H9 (cell line): ENCODE measurements at regions not wholly inside any gene's neighbourhood (a gene's known extent, or its start where the extent isn't known, plus 50 kb on each side); places are given as distances from the start of the nearest gene placed in this dataset.

ENCODE experiments used
- DNase-seq: peaks from one replicate; pipeline ENCODE4 v3.0.0-alpha.2; 2017
- H2AFZ ChIP-seq: one replicate; pipeline ENCODE4 v1.6.1; 2013; ENCODE audit warnings: mild to moderate bottlenecking, low read length, control low read depth, moderate library complexity
- H2AK5ac ChIP-seq: 2 replicates; pipeline ENCODE4 v1.6.1; 2013; ENCODE audit warnings: low read length, control low read depth, mixed read lengths; ENCODE audit not compliant: insufficient read length
- H2BK120ac ChIP-seq: one replicate; pipeline ENCODE4 v1.6.1; 2013; ENCODE audit warnings: low read depth, mild to moderate bottlenecking, low read length, control low read depth, inconsistent platforms; ENCODE audit not compliant: poor library complexity, severe bottlenecking
- H2BK12ac ChIP-seq: 2 replicates; pipeline ENCODE4 v1.6.1; 2013; ENCODE audit warnings: low read length, control low read depth, mixed read lengths, low read depth; ENCODE audit not compliant: insufficient read length
- H2BK15ac ChIP-seq: 2 replicates; pipeline ENCODE4 v1.6.1; 2013; ENCODE audit warnings: low read depth, low read length, control low read depth
- H2BK20ac ChIP-seq: one replicate; pipeline ENCODE4 v1.6.1; 2013; ENCODE audit warnings: low read depth, mild to moderate bottlenecking, low read length, control low read depth, inconsistent platforms; ENCODE audit not compliant: poor library complexity, severe bottlenecking
- H2BK5ac ChIP-seq: 2 replicates; pipeline ENCODE4 v1.6.1; 2013; ENCODE audit warnings: low read length, control low read depth, mixed read lengths; ENCODE audit not compliant: insufficient read length
- H3K14ac ChIP-seq: 2 replicates; pipeline ENCODE4 v1.6.1; 2013; ENCODE audit warnings: low read length, control low read depth; ENCODE audit not compliant: insufficient read depth
- H3K18ac ChIP-seq: 2 replicates; pipeline ENCODE4 v1.6.1; 2013; ENCODE audit warnings: low read depth, mild to moderate bottlenecking, mixed read lengths, low read length, control low read depth; ENCODE audit not compliant: insufficient read length
- H3K23ac ChIP-seq: 2 replicates; pipeline ENCODE4 v1.6.1; 2013; ENCODE audit warnings: low read length, control low read depth, mixed read lengths, low read depth; ENCODE audit not compliant: insufficient read length
- H3K23me2 ChIP-seq: 2 replicates; pipeline ENCODE4 v1.6.1; 2013; ENCODE audit warnings: low read depth, mild to moderate bottlenecking, mixed read lengths, low read length, control low read depth; ENCODE audit not compliant: insufficient read length, poor library complexity, severe bottlenecking
- H3K27ac ChIP-seq: 2 replicates; pipeline ENCODE4 v1.5.1; 2013; ENCODE audit warnings: low read length, control low read depth, mixed read lengths, low read depth; ENCODE audit not compliant: insufficient read length
- H3K27me3 ChIP-seq: 2 replicates; pipeline ENCODE4 v1.6.1; 2013; ENCODE audit warnings: low read length, control low read depth, inconsistent platforms; ENCODE audit not compliant: insufficient read depth
- H3K4ac ChIP-seq: 2 replicates; pipeline ENCODE4 v1.6.1; 2013; ENCODE audit warnings: low read depth, mild to moderate bottlenecking, control low read depth, inconsistent platforms, low read length, moderate library complexity
- H3K4me1 ChIP-seq: 2 replicates; pipeline ENCODE4 v1.6.1; 2013; ENCODE audit warnings: low read length, control low read depth, inconsistent platforms; ENCODE audit not compliant: insufficient read depth
- H3K4me2 ChIP-seq: 2 replicates; pipeline ENCODE4 v1.6.1; 2013; ENCODE audit warnings: low read length, control low read depth, mixed read lengths; ENCODE audit not compliant: insufficient read length, insufficient read depth
- H3K56ac ChIP-seq: 2 replicates; pipeline ENCODE4 v1.6.1; 2013; ENCODE audit warnings: low read depth, mild to moderate bottlenecking, mixed read lengths, low read length, control low read depth; ENCODE audit not compliant: insufficient read length
- H3K79me1 ChIP-seq: 2 replicates; pipeline ENCODE4 v1.6.1; 2013; ENCODE audit warnings: low read depth, mild to moderate bottlenecking, moderate library complexity, low read length, control low read depth, inconsistent platforms; ENCODE audit not compliant: insufficient read depth, poor library complexity, severe bottlenecking
- H3K79me2 ChIP-seq: 2 replicates; pipeline ENCODE4 v1.6.1; 2013; ENCODE audit warnings: low read length, control low read depth, inconsistent platforms; ENCODE audit not compliant: insufficient read depth
- H3K9ac ChIP-seq: 2 replicates; pipeline ENCODE4 v1.6.1; 2013; ENCODE audit warnings: low read length, control low read depth, mixed read lengths; ENCODE audit not compliant: insufficient read length; ENCODE audit errors: extremely low read depth
- H3K9me3 ChIP-seq: one replicate; pipeline ENCODE4 v1.6.1; 2013; ENCODE audit warnings: low read depth, low read length, inconsistent platforms; ENCODE audit not compliant: control insufficient read depth
- H3T11ph ChIP-seq: one replicate; pipeline ENCODE4 v1.6.1; 2013; ENCODE audit warnings: mild to moderate bottlenecking, low read length, control low read depth, inconsistent platforms
- H4K20me1 ChIP-seq: one replicate; pipeline ENCODE4 v1.6.1; 2013; ENCODE audit not compliant: control insufficient read depth, insufficient read length, insufficient read depth
- H4K5ac ChIP-seq: 2 replicates; pipeline ENCODE4 v1.6.1; 2013; ENCODE audit warnings: low read depth, mild to moderate bottlenecking, mixed read lengths, low read length, control low read depth; ENCODE audit not compliant: insufficient read length
- H4K8ac ChIP-seq: replicated peaks from 2 replicates; pipeline ENCODE4 v1.6.1; 2013; ENCODE audit warnings: low read length, control low read depth, mixed read lengths, low read depth; ENCODE audit not compliant: insufficient read length
- H4K91ac ChIP-seq: 2 replicates; pipeline ENCODE4 v1.6.1; 2013; ENCODE audit warnings: low read depth, mild to moderate bottlenecking, moderate library complexity, mixed read lengths, low read length, control low read depth; ENCODE audit not compliant: insufficient read length
- H3K27ac Mint-ChIP-seq, 3 experiments: 2 replicates in 2 of 3; 3 replicates in 1 of 3; pipeline ENCODE4 v1.8.0; 2020 to 2021; ENCODE audit warnings: mixed read lengths in 3 of 3, mild to moderate bottlenecking in 1 of 3, moderate library complexity in 1 of 3
- H3K27me3 Mint-ChIP-seq: 2 replicates; pipeline ENCODE4 v1.8.0; 2021; ENCODE audit warnings: low read depth, mild to moderate bottlenecking, moderate library complexity, mixed read lengths
- H3K36me3 Mint-ChIP-seq, 3 experiments: 2 replicates in 2 of 3; 3 replicates in 1 of 3; pipeline ENCODE4 v1.8.0; 2020 to 2021; ENCODE audit warnings: low read depth in 3 of 3, mixed read lengths in 3 of 3; ENCODE audit not compliant: insufficient read depth in 1 of 3
- H3K4me1 Mint-ChIP-seq, 2 experiments: 2 replicates each; pipeline ENCODE4 v1.8.0; 2020; ENCODE audit warnings: mixed read lengths in 2 of 2
- H3K4me3 Mint-ChIP-seq, 2 experiments: 2 replicates in 1 of 2; 3 replicates in 1 of 2; pipeline ENCODE4 v1.8.0; 2020 to 2021; ENCODE audit warnings: mild to moderate bottlenecking in 2 of 2, mixed read lengths in 2 of 2, moderate library complexity in 1 of 2
- H3K9me3 Mint-ChIP-seq, 2 experiments: 2 replicates in 1 of 2; 3 replicates in 1 of 2; pipeline ENCODE4 v1.8.0; 2020; ENCODE audit warnings: mild to moderate bottlenecking in 2 of 2, mixed read lengths in 2 of 2, moderate library complexity in 1 of 2
- WGBS: extraction: QIAGEN DNeasy Blood & Tissue Kit; methylation state at CpG from one replicate; pipeline ENCODE4 v1.1.7; 2013; ENCODE audit warnings: missing lambda C conversion rate, low lambda C conversion rate, mixed read lengths; ENCODE audit not compliant: insufficient read length; ENCODE audit errors: extremely low coverage; 5-methylcytosine and 5-hydroxymethylcytosine counted together
- TF ChIP-seq, protein P1 (sequence below): fragments of 200-600 bp; sonication (generic); conservative IDR thresholded peaks from 3 replicates; pipeline ENCODE4 v1.8.0; 2021; ENCODE audit warnings: antibody characterized with exemption, mild to moderate bottlenecking

DNA sequence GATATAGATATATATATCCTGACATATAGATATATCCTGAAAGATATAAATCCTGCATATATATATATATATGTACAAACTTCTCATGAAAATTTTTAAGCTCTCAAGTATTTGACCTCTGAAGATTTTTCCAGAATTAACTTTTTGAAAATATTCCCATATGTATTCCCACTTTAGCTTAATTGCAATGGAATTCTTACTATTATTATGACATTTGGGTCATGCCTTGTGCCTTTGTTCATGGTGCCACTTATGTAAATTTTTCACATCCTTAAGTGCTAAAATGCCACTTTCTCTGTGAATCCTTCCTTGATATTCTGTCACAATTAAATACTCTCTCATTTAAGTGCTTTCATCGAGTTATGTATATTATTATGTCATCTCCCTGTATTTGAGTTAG is 398.2 kb upstream of the SEL1L start:
- DNase-seq: no peak
- Histone ChIP-seq H3K79me2 (no peaks in the 10 kb centered on the region), H3K4ac (no peak overlapping the region), H3K23ac (no peak overlapping the region), H3K9me3 (no peaks in the 10 kb centered on the region), H2BK20ac (no peak overlapping the region), H3K14ac (no peak overlapping the region), H3K4me2 (no peak overlapping the region), H4K91ac (no peak overlapping the region), H3K79me1 (no peaks in the 10 kb centered on the region), H3T11ph (no peak overlapping the region), H2BK5ac (no peak overlapping the region), H3K27me3 (no peaks in the 10 kb centered on the region), H3K4me1 (no peaks in the 10 kb centered on the region), H3K56ac (no peak overlapping the region), H3K9ac (no peak overlapping the region), H4K8ac (no peak overlapping the region), H4K5ac (no peak overlapping the region), H2BK120ac (no peak overlapping the region), H3K23me2 (no peaks in the 10 kb centered on the region), H2AK5ac (no peak overlapping the region), H4K20me1 (no peaks in the 10 kb centered on the region), H3K18ac (no peak overlapping the region), H3K27ac (no peak overlapping the region), H2BK15ac (no peak overlapping the region), H2AFZ (no peak overlapping the region), H2BK12ac (no peak overlapping the region)
- Mint-ChIP-seq H3K9me3 (no peaks in the 10 kb centered on the region), H3K36me3 (no peaks in the 10 kb centered on the region), H3K27me3 (no peaks in the 10 kb centered on the region; the same call in 1 of the 2 replicates), H3K4me3 (no peak overlapping the region), H3K4me1 (peaks cover 3 to 6% of the 10 kb centered on the region in 2 experiments; a peak in 3 of 4 replicates), H3K27ac (no peak overlapping the region)
- WGBS: no CpG with 5 or more reads among the region's 1 CpG
- TF ChIP-seq, protein P1, sequence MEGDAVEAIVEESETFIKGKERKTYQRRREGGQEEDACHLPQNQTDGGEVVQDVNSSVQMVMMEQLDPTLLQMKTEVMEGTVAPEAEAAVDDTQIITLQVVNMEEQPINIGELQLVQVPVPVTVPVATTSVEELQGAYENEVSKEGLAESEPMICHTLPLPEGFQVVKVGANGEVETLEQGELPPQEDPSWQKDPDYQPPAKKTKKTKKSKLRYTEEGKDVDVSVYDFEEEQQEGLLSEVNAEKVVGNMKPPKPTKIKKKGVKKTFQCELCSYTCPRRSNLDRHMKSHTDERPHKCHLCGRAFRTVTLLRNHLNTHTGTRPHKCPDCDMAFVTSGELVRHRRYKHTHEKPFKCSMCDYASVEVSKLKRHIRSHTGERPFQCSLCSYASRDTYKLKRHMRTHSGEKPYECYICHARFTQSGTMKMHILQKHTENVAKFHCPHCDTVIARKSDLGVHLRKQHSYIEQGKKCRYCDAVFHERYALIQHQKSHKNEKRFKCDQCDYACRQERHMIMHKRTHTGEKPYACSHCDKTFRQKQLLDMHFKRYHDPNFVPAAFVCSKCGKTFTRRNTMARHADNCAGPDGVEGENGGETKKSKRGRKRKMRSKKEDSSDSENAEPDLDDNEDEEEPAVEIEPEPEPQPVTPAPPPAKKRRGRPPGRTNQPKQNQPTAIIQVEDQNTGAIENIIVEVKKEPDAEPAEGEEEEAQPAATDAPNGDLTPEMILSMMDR: no peak
